ENCODE measurements at regions not wholly inside any gene's neighbourhood (a gene's known extent, or its start where the extent isn't known, plus 50 kb on each side); places are given as distances from the start of the nearest gene placed in this dataset.

GRCh38 chr3:18787441-18787840 is 360.9 kb upstream of the KCNH8 start:
- Histone ChIP-seq H4K20me1 (replicated peaks; ENCODE audit: control insufficient read depth, insufficient read depth, low read length) (no peaks in the 10 kb centered on the region), H3K27ac (ENCODE audit: extremely low read depth, low read depth, low read length) (no peak overlapping the region), H3K27me3 (ENCODE audit: control insufficient read depth in 2 of 2, insufficient read depth in 2 of 2, low read length in 2 of 2) (no peaks in the 10 kb centered on the region), H2AFZ (ENCODE audit: low read depth, low read length) (no peak overlapping the region), H3K4me2 (ENCODE audit: insufficient read depth, low read length) (no peak overlapping the region), H3K36me3 (ENCODE audit: control insufficient read depth, insufficient read depth, low read length) (no peaks in the 10 kb centered on the region), H3K9me3 (replicated peaks; ENCODE audit: control insufficient read depth, insufficient read depth, low read depth, low read length) (no peaks in the 10 kb centered on the region; the same call in none of the 2 replicates), H3K4me1 (replicated peaks in 1 of 2; ENCODE audit: control insufficient read depth in 2 of 2, insufficient read depth in 2 of 2, low read length in 2 of 2) (no peaks in the 10 kb centered on the region), H3K4me3 (no peak overlapping the region), H3K9me1 (ENCODE audit: control insufficient read depth, insufficient read depth, low read length) (no peaks in the 10 kb centered on the region), H3K9ac (ENCODE audit: insufficient read depth in 1 of 2, low read depth in 2 of 2, low read length in 2 of 2) (no peak overlapping the region), H3K79me2 (ENCODE audit: control insufficient read depth, insufficient read depth, low read length) (no peaks in the 10 kb centered on the region)
- no peak for DNase-seq (ENCODE audit: extremely low read depth in 1 of 4, low spot score in 3 of 4)
- no peak for ATAC-seq
- ChIA-PET POLR2A (interaction anchor here (0.5 kb wide), 1 partner anchor 227 kb away, joined by 3 read pairs; no protein-coding TSS in a partner anchor), CTCF (ENCODE audit: low intra/inter-chr PET ratio) (no interaction called here)
- in situ Hi-C loops (cut with MboI) (no loop called here), intact Hi-C loops (cut with micrococcal nuclease) (no loop called here)
- no peak for TF ChIP-seq NFRKB (IDR thresholded peaks at IDR 0.05; ENCODE audit: low read depth)
- TF ChIP-seq, protein P1, sequence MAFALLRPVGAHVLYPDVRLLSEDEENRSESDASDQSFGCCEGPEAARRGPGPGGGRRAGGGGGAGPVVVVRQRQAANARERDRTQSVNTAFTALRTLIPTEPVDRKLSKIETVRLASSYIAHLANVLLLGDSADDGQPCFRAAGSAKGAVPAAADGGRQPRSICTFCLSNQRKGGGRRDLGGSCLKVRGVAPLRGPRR (CRISPR knock-in tag; IDR thresholded peaks at IDR 0.05): no peak
- TF ChIP-seq BRD9 (IDR thresholded peaks at IDR 0.05; ENCODE audit: low read depth, partially characterized antibody): no peak
- no peak for TF ChIP-seq USF2 (CRISPR knock-in tag; IDR thresholded peaks at IDR 0.05)
- TF ChIP-seq ZC3H8 (IDR thresholded peaks at IDR 0.05): no peak
- no peak for TF ChIP-seq SOX6 (IDR thresholded peaks at IDR 0.05)
- TF ChIP-seq, protein P2, sequence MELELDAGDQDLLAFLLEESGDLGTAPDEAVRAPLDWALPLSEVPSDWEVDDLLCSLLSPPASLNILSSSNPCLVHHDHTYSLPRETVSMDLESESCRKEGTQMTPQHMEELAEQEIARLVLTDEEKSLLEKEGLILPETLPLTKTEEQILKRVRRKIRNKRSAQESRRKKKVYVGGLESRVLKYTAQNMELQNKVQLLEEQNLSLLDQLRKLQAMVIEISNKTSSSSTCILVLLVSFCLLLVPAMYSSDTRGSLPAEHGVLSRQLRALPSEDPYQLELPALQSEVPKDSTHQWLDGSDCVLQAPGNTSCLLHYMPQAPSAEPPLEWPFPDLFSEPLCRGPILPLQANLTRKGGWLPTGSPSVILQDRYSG (tag; conservative IDR thresholded peaks at IDR 0.05; ENCODE audit: low read depth): no peak
- TF ChIP-seq, protein P3, sequence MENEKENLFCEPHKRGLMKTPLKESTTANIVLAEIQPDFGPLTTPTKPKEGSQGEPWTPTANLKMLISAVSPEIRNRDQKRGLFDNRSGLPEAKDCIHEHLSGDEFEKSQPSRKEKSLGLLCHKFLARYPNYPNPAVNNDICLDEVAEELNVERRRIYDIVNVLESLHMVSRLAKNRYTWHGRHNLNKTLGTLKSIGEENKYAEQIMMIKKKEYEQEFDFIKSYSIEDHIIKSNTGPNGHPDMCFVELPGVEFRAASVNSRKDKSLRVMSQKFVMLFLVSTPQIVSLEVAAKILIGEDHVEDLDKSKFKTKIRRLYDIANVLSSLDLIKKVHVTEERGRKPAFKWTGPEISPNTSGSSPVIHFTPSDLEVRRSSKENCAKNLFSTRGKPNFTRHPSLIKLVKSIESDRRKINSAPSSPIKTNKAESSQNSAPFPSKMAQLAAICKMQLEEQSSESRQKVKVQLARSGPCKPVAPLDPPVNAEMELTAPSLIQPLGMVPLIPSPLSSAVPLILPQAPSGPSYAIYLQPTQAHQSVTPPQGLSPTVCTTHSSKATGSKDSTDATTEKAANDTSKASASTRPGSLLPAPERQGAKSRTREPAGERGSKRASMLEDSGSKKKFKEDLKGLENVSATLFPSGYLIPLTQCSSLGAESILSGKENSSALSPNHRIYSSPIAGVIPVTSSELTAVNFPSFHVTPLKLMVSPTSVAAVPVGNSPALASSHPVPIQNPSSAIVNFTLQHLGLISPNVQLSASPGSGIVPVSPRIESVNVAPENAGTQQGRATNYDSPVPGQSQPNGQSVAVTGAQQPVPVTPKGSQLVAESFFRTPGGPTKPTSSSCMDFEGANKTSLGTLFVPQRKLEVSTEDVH (IDR thresholded peaks at IDR 0.05; ENCODE audit: low read depth, partially characterized antibody): no peak
- TF ChIP-seq, protein P4, sequence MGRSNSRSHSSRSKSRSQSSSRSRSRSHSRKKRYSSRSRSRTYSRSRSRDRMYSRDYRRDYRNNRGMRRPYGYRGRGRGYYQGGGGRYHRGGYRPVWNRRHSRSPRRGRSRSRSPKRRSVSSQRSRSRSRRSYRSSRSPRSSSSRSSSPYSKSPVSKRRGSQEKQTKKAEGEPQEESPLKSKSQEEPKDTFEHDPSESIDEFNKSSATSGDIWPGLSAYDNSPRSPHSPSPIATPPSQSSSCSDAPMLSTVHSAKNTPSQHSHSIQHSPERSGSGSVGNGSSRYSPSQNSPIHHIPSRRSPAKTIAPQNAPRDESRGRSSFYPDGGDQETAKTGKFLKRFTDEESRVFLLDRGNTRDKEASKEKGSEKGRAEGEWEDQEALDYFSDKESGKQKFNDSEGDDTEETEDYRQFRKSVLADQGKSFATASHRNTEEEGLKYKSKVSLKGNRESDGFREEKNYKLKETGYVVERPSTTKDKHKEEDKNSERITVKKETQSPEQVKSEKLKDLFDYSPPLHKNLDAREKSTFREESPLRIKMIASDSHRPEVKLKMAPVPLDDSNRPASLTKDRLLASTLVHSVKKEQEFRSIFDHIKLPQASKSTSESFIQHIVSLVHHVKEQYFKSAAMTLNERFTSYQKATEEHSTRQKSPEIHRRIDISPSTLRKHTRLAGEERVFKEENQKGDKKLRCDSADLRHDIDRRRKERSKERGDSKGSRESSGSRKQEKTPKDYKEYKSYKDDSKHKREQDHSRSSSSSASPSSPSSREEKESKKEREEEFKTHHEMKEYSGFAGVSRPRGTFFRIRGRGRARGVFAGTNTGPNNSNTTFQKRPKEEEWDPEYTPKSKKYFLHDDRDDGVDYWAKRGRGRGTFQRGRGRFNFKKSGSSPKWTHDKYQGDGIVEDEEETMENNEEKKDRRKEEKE (IDR thresholded peaks at IDR 0.05; ENCODE audit: borderline replicate concordance in 1 of 2, control insufficient read depth in 1 of 2, low read depth in 2 of 2, low read length in 1 of 2): no peak
- TF ChIP-seq STAT5A (IDR thresholded peaks at IDR 0.05; ENCODE audit: borderline replicate concordance, low read length): no peak
- TF ChIP-seq ZNF717 (CRISPR knock-in tag; IDR thresholded peaks at IDR 0.05): no peak
- TF ChIP-seq ZNF143 (CRISPR knock-in tag; IDR thresholded peaks at IDR 0.05): no peak
- no peak for FAIRE-seq
- 2% methylated on average over 2 of the region's 2 CpGs for WGBS (ENCODE audit: insufficient coverage, low coverage, missing lambda C conversion rate)
- no TSS peak for BruUV-seq (replicated peaks)

All from K562 (cell line).